SK-N-SH (cell line): ENCODE measurements at regions not wholly inside any gene's neighbourhood (a gene's known extent, or its start where the extent isn't known, plus 50 kb on each side); places are given as distances from the start of the nearest gene placed in this dataset.

Experiments used
- CTCF ChIA-PET: fragments of 300-600, 350-600 bp; formaldehyde crosslinking; extraction: SDS; loops from one replicate; lab custom pipeline; 2021; lab: Yijun Ruan, JAX
- POLR2A ChIA-PET: fragments of 350-600 bp; sonication (Branson Sonifier 250); formaldehyde crosslinking; extraction: SDS; loops from one replicate; lab custom pipeline; 2020; ENCODE audit warnings: antibody characterized with exemption, inconsistent platforms; lab: Yijun Ruan, JAX
- DNase-seq: peaks from one replicate; pipeline ENCODE4 v3.0.0; 2012
- H2AFZ ChIP-seq: fragments of 200-600 bp; sonication (generic); 2 replicates; pipeline ENCODE4 v1.8.1; 2016; ENCODE audit warnings: antibody characterized with exemption, mild to moderate bottlenecking, low read depth
- H3F3A ChIP-seq: fragments of 200-600 bp; sonication (generic); replicated peaks from 2 replicates; pipeline ENCODE3; 2016; ENCODE audit warnings: antibody characterized with exemption, mild to moderate bottlenecking; ENCODE audit not compliant: insufficient read depth
- H3K27ac ChIP-seq, 2 experiments: fragments of 200-500 bp in 1 of 2; fragments of 200-600 bp in 1 of 2; sonication (Bioruptor generic) in 1 of 2; sonication (generic), shearing (Covaris generic) in 1 of 2; 2 replicates each; pipeline versions ENCODE4 v1.5.1 to v1.6.1; 2014 to 2016; ENCODE audit warnings: low read depth in 2 of 2, inconsistent platforms in 1 of 2, low read length in 1 of 2, mild to moderate bottlenecking in 1 of 2, mixed read lengths in 1 of 2
- H3K27me3 ChIP-seq: fragments of 200-600 bp; sonication (generic), shearing (Covaris generic); 2 replicates; pipeline ENCODE4 v1.6.1; 2016; ENCODE audit warnings: mixed run types; ENCODE audit not compliant: insufficient read depth
- H3K36me3 ChIP-seq, 2 experiments: fragments of 200-500 bp in 1 of 2; fragments of 200-600 bp in 1 of 2; sonication (Bioruptor generic) in 1 of 2; sonication (generic) in 1 of 2; replicated peaks in 1 of 2; 2 replicates each; pipeline versions ENCODE3 to v1.5.1; 2014 to 2016; ENCODE audit warnings: low read length in 1 of 2, mild to moderate bottlenecking in 1 of 2; ENCODE audit not compliant: insufficient read depth in 2 of 2, control insufficient read depth in 1 of 2
- H3K4me1 ChIP-seq, 2 experiments: fragments of 200-500 bp in 1 of 2; fragments of 200-600 bp in 1 of 2; sonication (Bioruptor generic) in 1 of 2; sonication (generic), shearing (Covaris generic) in 1 of 2; 2 replicates each; pipeline versions ENCODE4 v1.5.1 to v1.6.1; 2014 to 2016; ENCODE audit warnings: low read depth in 1 of 2, low read length in 1 of 2, mixed run types in 1 of 2; ENCODE audit not compliant: insufficient read depth in 2 of 2, control insufficient read depth in 1 of 2
- H3K4me2 ChIP-seq: fragments of 200-600 bp; sonication (generic), shearing (Covaris generic); 2 replicates; pipeline ENCODE4 v1.6.1; 2017; ENCODE audit warnings: mixed run types
- H3K4me3 ChIP-seq, 2 experiments: fragments of 200-500 bp in 1 of 2; fragments of 200-600 bp in 1 of 2; sonication (Bioruptor generic) in 1 of 2; sonication (generic), shearing (Covaris generic) in 1 of 2; 2 replicates each; pipeline versions ENCODE4 v1.5.1 to v1.8.1; 2014 to 2016; ENCODE audit warnings: low read depth in 2 of 2, inconsistent platforms in 1 of 2, low read length in 1 of 2, mild to moderate bottlenecking in 1 of 2, mixed read lengths in 1 of 2, moderate library complexity in 1 of 2
- H3K79me2 ChIP-seq: fragments of 200-600 bp; sonication (generic); 2 replicates; pipeline ENCODE4 v1.8.1; 2017; ENCODE audit warnings: mild to moderate bottlenecking; ENCODE audit not compliant: insufficient read depth
- H3K9ac ChIP-seq: fragments of 200-600 bp; sonication (generic); 2 replicates; pipeline ENCODE4 v1.6.1; 2017; ENCODE audit warnings: mixed run types
- H3K9me2 ChIP-seq: fragments of 200-600 bp; sonication (generic); 2 replicates; pipeline ENCODE4 v1.6.1; 2017; ENCODE audit warnings: mixed run types
- H3K9me3 ChIP-seq: fragments of 200-600 bp; sonication (generic); 2 replicates; pipeline ENCODE4 v1.6.1; 2017; ENCODE audit warnings: mixed run types, mild to moderate bottlenecking, moderate library complexity
- H4K20me1 ChIP-seq: fragments of 200-600 bp; sonication (generic); 2 replicates; pipeline ENCODE4 v1.6.1; 2017; ENCODE audit warnings: mild to moderate bottlenecking, mixed run types; ENCODE audit not compliant: insufficient read depth
- EP300 ChIP-seq, 2 experiments: IDR thresholded peaks; 2 replicates each; pipeline versions ENCODE4 v1.4.0 to v1.6.1; 2012; ENCODE audit warnings: borderline replicate concordance in 1 of 2, low read depth in 1 of 2, low read length in 1 of 2
- EZH2phosphoT487 ChIP-seq: fragments of 200-600 bp; sonication (generic); IDR thresholded peaks from 2 replicates; pipeline ENCODE4 v1.6.1; 2017; ENCODE audit warnings: low read depth, mixed run types, mild to moderate bottlenecking, antibody characterized with exemption, moderate library complexity, borderline replicate concordance
- GABPA ChIP-seq: IDR thresholded peaks from 2 replicates; pipeline ENCODE4 v1.4.0; 2012; ENCODE audit warnings: low read depth, mild to moderate bottlenecking
- GATA2 ChIP-seq: sonication (generic); formaldehyde crosslinking; IDR thresholded peaks from 2 replicates; pipeline ENCODE4 v1.5.0; 2020; ENCODE audit warnings: mild to moderate bottlenecking, missing genetic modification reagents
- IRF3 ChIP-seq: fragments of 150-350 bp; IDR thresholded peaks from 2 replicates; pipeline ENCODE4 v1.6.1; 2016; ENCODE audit warnings: mild to moderate bottlenecking, low read depth, low read length
- MEF2A ChIP-seq: IDR thresholded peaks from 2 replicates; pipeline ENCODE4 v1.4.0; 2012; ENCODE audit warnings: low read depth, borderline replicate concordance
- PBX3 ChIP-seq: IDR thresholded peaks from 2 replicates; pipeline ENCODE4; 2012
- RAD21 ChIP-seq: IDR thresholded peaks from 2 replicates; pipeline ENCODE4 v1.6.1; 2012; ENCODE audit warnings: mild to moderate bottlenecking, low read length
- RCOR1 ChIP-seq: fragments of 150-350 bp; IDR thresholded peaks from 2 replicates; pipeline ENCODE4 v1.6.1; 2017; ENCODE audit warnings: antibody characterized with exemption, low read length
- RFX5 ChIP-seq: IDR thresholded peaks from 2 replicates; pipeline ENCODE4 v1.6.1; 2012; ENCODE audit warnings: mild to moderate bottlenecking, improper control_type of control experiment, low read length
- TAF1 ChIP-seq: IDR thresholded peaks from 2 replicates; pipeline ENCODE4 v1.6.1; 2012; ENCODE audit warnings: low read depth, mild to moderate bottlenecking, low read length, moderate library complexity, borderline replicate concordance
- TCF12 ChIP-seq: IDR thresholded peaks from 2 replicates; pipeline ENCODE4 v1.4.0; 2012
- YY1 ChIP-seq: IDR thresholded peaks from 2 replicates; pipeline ENCODE4 v1.4.0; 2012; ENCODE audit warnings: low read depth, mild to moderate bottlenecking
- ZBTB33 ChIP-seq: IDR thresholded peaks from 2 replicates; pipeline ENCODE4 v1.4.0; 2012; ENCODE audit warnings: low read depth, borderline replicate concordance
- WGBS: methylation state at CpG from one replicate; pipeline ENCODE4 v1.1.6; 2017; ENCODE audit warnings: low lambda C conversion rate; 5-methylcytosine and 5-hydroxymethylcytosine counted together
- TF ChIP-seq, protein P1 (sequence below): IDR thresholded peaks from 2 replicates; pipeline ENCODE4 v1.4.0; 2012; ENCODE audit warnings: low read depth, borderline replicate concordance

DNA sequence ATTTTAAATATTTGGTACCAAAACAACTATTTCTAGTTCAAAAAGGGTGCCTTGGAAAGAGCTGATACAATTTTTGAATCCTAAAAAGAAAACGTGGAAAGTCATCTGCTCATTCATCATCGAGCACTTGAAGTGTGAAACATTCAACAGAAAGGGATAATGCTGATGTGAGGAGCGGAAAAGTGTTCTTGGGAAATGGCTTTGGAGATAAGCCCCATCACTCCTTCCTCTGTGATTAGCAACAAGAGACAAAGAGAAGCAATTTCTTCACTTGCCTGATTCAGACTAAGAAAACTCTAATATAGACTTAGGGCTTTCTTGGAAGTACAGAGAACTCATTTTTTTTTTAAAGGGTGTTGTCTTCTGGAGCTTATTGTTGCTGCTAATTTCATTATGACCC, 74.9 kb downstream of the C9orf152 start:
- Histone ChIP-seq H3K4me3 (no peak overlapping the region), H3K4me2 (no peak overlapping the region; the same call in 1 of the 2 replicates), H3K27ac (peak overlapping the region in 1 of 2 experiments; percentile 78; a peak in 2 of 4 replicates), H3K9me3 (no peaks in the 10 kb centered on the region), H3K9ac (no peak overlapping the region), H2AFZ (no peak overlapping the region), H3K9me2 (no peaks in the 10 kb centered on the region), H3K4me1 (peaks cover 0 to 28% of the 10 kb centered on the region in 2 experiments; a peak in 2 of 4 replicates), H3K36me3 (peaks cover 18 to 33% of the 10 kb centered on the region in 2 experiments), H3K79me2 (peaks cover 97% of the 10 kb centered on the region), H3K27me3 (no peaks in the 10 kb centered on the region), H4K20me1 (peaks cover 95% of the 10 kb centered on the region), H3F3A (peaks cover 32% of the 10 kb centered on the region)
- CTCF ChIA-PET, result interaction anchor here (0.6 to 1.2 kb wide), 3 partner anchors 19 to 272 kb away, joined by 3 to 4 read pairs (median 4); no protein-coding TSS in a partner anchor
- 89% methylated on average over 3 of the region's 3 CpGs for whole genome bisulfite sequencing
- TF ChIP-seq ZBTB33 (no peak), EZH2phosphoT487 (no peak), YY1 (no peak), RFX5 (no peak), TCF12 (no peak), PBX3 (no peak), GABPA (no peak), EP300 (IDR thresholded peaks at IDR 0.05; ENCODE audit: borderline replicate concordance in 1 of 2, low read depth in 1 of 2, low read length in 1 of 2) (no peak), IRF3 (no peak), TAF1 (no peak), GATA2 (CRISPR knock-in tag) (no peak), MEF2A (no peak), RAD21 (no peak), RCOR1 (no peak)
- TF ChIP-seq, protein P1, sequence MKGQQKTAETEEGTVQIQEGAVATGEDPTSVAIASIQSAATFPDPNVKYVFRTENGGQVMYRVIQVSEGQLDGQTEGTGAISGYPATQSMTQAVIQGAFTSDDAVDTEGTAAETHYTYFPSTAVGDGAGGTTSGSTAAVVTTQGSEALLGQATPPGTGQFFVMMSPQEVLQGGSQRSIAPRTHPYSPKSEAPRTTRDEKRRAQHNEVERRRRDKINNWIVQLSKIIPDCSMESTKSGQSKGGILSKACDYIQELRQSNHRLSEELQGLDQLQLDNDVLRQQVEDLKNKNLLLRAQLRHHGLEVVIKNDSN, result no peak
- no peak for DNase-seq
- POLR2A ChIA-PET, result no interaction called here
